ENCODE measurements at regions not wholly inside any gene's neighbourhood (a gene's known extent, or its start where the extent isn't known, plus 50 kb on each side); places are given as distances from the start of the nearest gene placed in this dataset.

DNA sequence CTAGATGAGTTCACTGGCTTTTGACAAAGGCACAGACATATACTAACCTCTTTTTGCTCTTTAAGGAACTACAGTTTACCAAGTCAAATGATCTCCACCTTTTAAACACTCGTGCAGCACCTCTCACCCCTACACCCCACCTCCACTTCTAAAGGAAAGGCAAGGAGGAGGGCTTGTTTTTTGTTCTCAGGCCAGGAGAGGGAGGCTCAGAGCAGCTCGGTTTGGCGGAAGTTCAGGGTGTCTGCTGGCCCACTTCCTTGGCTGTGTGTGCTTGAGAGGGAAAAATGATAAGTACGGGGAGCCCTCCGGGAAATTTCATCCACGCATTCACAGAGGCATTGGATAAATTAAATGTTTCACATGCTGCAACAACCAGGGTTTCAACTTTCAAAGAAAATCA, 667.9 kb downstream of the BCL11A start:
- no peaks in the 10 kb centered on the region for H3K36me3 ChIP-seq (replicated peaks; ENCODE audit: insufficient read depth, low read length)
- TF ChIP-seq EZH2phosphoT487 (IDR thresholded peaks at IDR 0.05; ENCODE audit: low read length): no peak
- no peak for TF ChIP-seq EZH2 (optimal IDR thresholded peaks at IDR 0.05; ENCODE audit: low read depth, low read length)
- TF ChIP-seq, protein P1, sequence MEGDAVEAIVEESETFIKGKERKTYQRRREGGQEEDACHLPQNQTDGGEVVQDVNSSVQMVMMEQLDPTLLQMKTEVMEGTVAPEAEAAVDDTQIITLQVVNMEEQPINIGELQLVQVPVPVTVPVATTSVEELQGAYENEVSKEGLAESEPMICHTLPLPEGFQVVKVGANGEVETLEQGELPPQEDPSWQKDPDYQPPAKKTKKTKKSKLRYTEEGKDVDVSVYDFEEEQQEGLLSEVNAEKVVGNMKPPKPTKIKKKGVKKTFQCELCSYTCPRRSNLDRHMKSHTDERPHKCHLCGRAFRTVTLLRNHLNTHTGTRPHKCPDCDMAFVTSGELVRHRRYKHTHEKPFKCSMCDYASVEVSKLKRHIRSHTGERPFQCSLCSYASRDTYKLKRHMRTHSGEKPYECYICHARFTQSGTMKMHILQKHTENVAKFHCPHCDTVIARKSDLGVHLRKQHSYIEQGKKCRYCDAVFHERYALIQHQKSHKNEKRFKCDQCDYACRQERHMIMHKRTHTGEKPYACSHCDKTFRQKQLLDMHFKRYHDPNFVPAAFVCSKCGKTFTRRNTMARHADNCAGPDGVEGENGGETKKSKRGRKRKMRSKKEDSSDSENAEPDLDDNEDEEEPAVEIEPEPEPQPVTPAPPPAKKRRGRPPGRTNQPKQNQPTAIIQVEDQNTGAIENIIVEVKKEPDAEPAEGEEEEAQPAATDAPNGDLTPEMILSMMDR (IDR thresholded peaks at IDR 0.05; ENCODE audit: low read length): no peak
- 0 out of 2 replicates have a peak, but pooled peaks cover 4% of the 10 kb centered on the region for H3K4me1 ChIP-seq (ENCODE audit: low read length)
- H3K9me2 ChIP-seq (replicated peaks; ENCODE audit: insufficient read depth, low read length): no peaks in the 10 kb centered on the region
- no peak overlapping the region for H3K4me2 ChIP-seq (ENCODE audit: low read depth, low read length)
- no peak for DNase-seq
- H3K79me2 ChIP-seq (ENCODE audit: low read length): no peaks in the 10 kb centered on the region
- peaks cover 40% of the 10 kb centered on the region for H3K27me3 ChIP-seq (replicated peaks; ENCODE audit: insufficient read depth, low read length)
- H2AFZ ChIP-seq (ENCODE audit: low read length): no peak overlapping the region
- H3K4me3 ChIP-seq (ENCODE audit: low read length): no peak overlapping the region
- no peak overlapping the region for H3K9ac ChIP-seq (ENCODE audit: low read length)
- no peaks in the 10 kb centered on the region for H4K20me1 ChIP-seq (ENCODE audit: insufficient read depth, low read length)
- no peaks in the 10 kb centered on the region for H3K9me3 ChIP-seq (replicated peaks; ENCODE audit: insufficient read depth, low read length)
- 0 out of 2 replicates have a peak, but pooled peaks cover 3% of the 10 kb centered on the region for H3F3A ChIP-seq (ENCODE audit: insufficient read depth, low read length)
- H3K27ac ChIP-seq (ENCODE audit: low read length): no peak overlapping the region

DNA sequence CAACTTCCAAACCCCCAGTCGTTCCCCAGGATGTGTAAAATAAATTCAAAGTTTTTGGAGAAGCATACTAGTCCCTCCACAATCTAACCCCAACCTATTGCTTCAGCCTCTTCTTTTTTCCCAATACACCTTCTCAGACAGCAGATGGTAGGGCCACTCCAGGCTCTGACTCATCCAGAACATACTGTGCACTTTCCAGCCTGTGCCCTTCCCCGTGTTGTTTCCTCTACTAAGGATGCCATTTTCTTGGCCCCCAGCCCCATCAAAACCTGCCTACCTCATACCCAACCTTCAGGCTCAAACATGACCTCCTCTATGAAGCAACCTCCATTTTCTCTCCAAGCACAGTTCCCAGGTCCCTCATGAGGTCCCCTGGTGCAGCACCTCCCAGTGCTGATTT, 669.3 kb downstream of the BCL11A start:
- TF ChIP-seq, protein P1 (IDR thresholded peaks at IDR 0.05; ENCODE audit: low read length): no peak
- TF ChIP-seq EZH2 (optimal IDR thresholded peaks at IDR 0.05; ENCODE audit: low read depth, low read length) (no peak), EZH2phosphoT487 (IDR thresholded peaks at IDR 0.05; ENCODE audit: low read length) (no peak)
- Histone ChIP-seq H3K4me2 (ENCODE audit: low read depth, low read length) (no peak overlapping the region), H3F3A (ENCODE audit: insufficient read depth, low read length) (0 out of 2 replicates have a peak, but pooled peaks cover 3% of the 10 kb centered on the region), H4K20me1 (ENCODE audit: insufficient read depth, low read length) (no peaks in the 10 kb centered on the region), H3K27me3 (replicated peaks; ENCODE audit: insufficient read depth, low read length) (peaks cover 37% of the 10 kb centered on the region), H3K9me3 (replicated peaks; ENCODE audit: insufficient read depth, low read length) (no peaks in the 10 kb centered on the region), H3K4me1 (ENCODE audit: low read length) (0 out of 2 replicates have a peak, but pooled peaks cover 4% of the 10 kb centered on the region), H3K4me3 (ENCODE audit: low read length) (no peak overlapping the region), H3K36me3 (replicated peaks; ENCODE audit: insufficient read depth, low read length) (no peaks in the 10 kb centered on the region), H3K9me2 (replicated peaks; ENCODE audit: insufficient read depth, low read length) (no peaks in the 10 kb centered on the region), H3K9ac (ENCODE audit: low read length) (no peak overlapping the region), H2AFZ (ENCODE audit: low read length) (no peak overlapping the region), H3K27ac (ENCODE audit: low read length) (no peak overlapping the region), H3K79me2 (ENCODE audit: low read length) (no peaks in the 10 kb centered on the region)
- no peak for DNase-seq

DNA sequence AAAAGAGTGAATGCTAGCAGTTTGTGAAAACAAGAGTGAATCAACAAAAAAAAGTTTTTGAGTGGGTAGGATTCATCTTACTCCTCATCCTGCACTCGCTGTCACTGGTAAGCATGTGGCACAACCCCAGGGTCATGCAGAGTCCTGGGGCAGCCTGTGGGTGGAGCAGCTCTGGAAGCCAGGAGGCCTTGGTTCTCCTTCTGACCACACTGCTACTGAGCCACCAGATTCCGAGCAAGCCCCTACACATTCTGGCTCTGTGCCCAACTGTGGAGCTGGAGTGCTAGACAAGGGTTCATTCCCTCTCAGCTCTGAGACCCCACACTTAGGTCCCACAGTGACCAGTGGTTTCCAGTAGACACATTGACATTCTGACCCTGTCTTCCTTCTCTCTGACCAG, 670.6 kb downstream of the BCL11A start:
- H3K9ac ChIP-seq (ENCODE audit: low read length): no peak overlapping the region
- H3K9me2 ChIP-seq (replicated peaks; ENCODE audit: insufficient read depth, low read length): no peaks in the 10 kb centered on the region
- H3K9me3 ChIP-seq (replicated peaks; ENCODE audit: insufficient read depth, low read length): no peaks in the 10 kb centered on the region
- no peaks in the 10 kb centered on the region for H3K36me3 ChIP-seq (replicated peaks; ENCODE audit: insufficient read depth, low read length)
- H3K4me3 ChIP-seq (ENCODE audit: low read length): no peak overlapping the region
- no peaks in the 10 kb centered on the region for H3F3A ChIP-seq (ENCODE audit: insufficient read depth, low read length)
- H3K4me1 ChIP-seq (ENCODE audit: low read length): no peaks in the 10 kb centered on the region
- H3K79me2 ChIP-seq (ENCODE audit: low read length): no peaks in the 10 kb centered on the region
- H4K20me1 ChIP-seq (ENCODE audit: insufficient read depth, low read length): no peaks in the 10 kb centered on the region
- no peak overlapping the region for H3K4me2 ChIP-seq (ENCODE audit: low read depth, low read length)
- DNase-seq: no peak
- no peak overlapping the region for H3K27ac ChIP-seq (ENCODE audit: low read length)
- peaks cover 30% of the 10 kb centered on the region for H3K27me3 ChIP-seq (replicated peaks; ENCODE audit: insufficient read depth, low read length)
- TF ChIP-seq EZH2 (optimal IDR thresholded peaks at IDR 0.05; ENCODE audit: low read depth, low read length) (no peak), EZH2phosphoT487 (IDR thresholded peaks at IDR 0.05; ENCODE audit: low read length) (no peak)
- TF ChIP-seq, protein P1 (IDR thresholded peaks at IDR 0.05; ENCODE audit: low read length): no peak
- H2AFZ ChIP-seq (ENCODE audit: low read length): no peak overlapping the region

All from MM.1S (cell line).